T47D (cell line): ENCODE measurements at regions not wholly inside any gene's neighbourhood (a gene's known extent, or its start where the extent isn't known, plus 50 kb on each side); places are given as distances from the start of the nearest gene placed in this dataset.
"Not testable (repeated sequence)": the region's sequence is repeated elsewhere in the genome, so short reads cannot be mapped to it uniquely, and the experiment has no call there.

Source experiments
- DNase-seq, 2 experiments: peaks; one replicate each; pipeline versions ENCODE4 v3.0.0 to v3.0.0-alpha.2; 2011 to 2012; ENCODE audit warnings: low read depth in 1 of 2, low spot score in 1 of 2
- JUND ChIP-seq: IDR thresholded peaks from 2 replicates; pipeline ENCODE4 v1.6.1; 2012; ENCODE audit warnings: low read depth
- in situ Hi-C: cut with HindIII; loops from 2 replicates; pipeline ENCODE4 v1.10.0; 2016; ENCODE audit warnings: low sequenced_read_pairs, low pct_unique_long_range_greater_than_20kb

- in situ Hi-C loops, result no loop called here
These were observed 62.7 kb upstream of the SULF2 start for GRCh38 chr20:47847884-47848485.

DNA sequence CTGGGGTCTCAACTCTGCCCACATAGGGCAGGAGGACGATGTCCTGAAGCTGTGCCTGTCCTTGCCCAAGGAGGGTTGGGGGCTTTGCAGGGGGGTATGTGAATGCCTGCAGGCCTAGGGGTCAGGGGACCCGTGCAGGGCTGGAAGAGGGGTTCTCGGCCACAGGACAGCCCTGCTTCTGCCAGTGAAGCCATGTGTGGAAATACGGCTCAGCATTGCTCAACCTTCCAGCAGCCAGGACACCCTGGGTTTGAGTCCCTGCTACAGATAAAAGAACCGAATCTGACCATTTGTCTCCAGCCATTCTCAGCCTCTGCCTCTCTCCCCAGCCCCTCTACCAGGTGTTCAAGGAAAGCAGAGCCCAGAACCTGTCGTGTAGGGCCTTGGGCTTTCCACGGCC is 61.9 kb upstream of the SULF2 start:
- in situ Hi-C loops, DNase-seq: not testable (repeated sequence)

More at GRCh38 chr20:47847884-47848485, 62.7 kb upstream of the SULF2 start:
- DNase-seq, result no peak
- TF ChIP-seq JUND, result no peak

- DNase-seq, in situ Hi-C loops: not testable (repeated sequence)
These were observed 61.4 kb upstream of the SULF2 start for GRCh38 chr20:47846651-47847050.

- in situ Hi-C loops, DNase-seq: not testable (repeated sequence)
These were observed 60.2 kb upstream of the SULF2 start for GRCh38 chr20:47845382-47845977.

DNA sequence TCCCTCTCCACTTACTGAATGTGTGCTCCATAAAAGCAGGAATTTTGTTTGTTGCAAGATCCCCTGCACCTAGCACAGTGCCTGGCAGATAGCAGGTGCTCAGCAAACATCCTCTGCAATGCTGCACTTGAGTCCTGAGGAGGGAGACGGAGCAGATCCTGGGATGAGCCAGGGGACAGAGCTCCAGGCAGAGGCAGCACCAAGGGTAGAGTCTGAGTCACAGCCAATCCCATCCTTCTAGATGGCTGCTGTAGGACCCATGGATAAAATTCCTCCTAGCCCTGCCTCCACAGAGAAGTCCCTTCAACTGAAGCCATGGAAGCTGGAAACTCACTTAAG is 59.3 kb upstream of the SULF2 start:
- DNase-seq, in situ Hi-C loops: not testable (repeated sequence)

- TF ChIP-seq JUND, result no peak
- in situ Hi-C loops, result no loop called here
- DNase-seq, result peak in 1 of 2 experiments; percentile 15
These were observed 58.7 kb upstream of the SULF2 start for GRCh38 chr20:47843886-47844567.

DNA sequence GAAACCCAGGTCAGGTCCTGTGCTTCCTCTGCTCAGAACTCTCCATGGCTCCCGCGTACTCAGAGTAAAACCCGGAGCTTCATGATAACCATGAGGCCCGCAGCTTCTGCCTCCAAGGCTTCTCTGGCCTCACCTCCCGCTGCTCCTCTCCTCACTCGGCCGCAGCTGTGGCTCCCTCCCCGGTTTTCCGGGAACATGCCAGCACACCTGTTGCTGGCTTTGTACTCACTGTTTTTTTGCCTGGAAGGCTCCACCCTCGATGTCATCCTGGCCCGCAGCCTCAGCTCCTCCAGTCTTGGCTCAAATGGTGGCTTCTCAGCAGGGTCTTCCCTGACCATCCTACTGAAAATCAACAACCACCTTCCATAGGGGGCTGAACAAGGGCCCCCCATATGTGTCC is 57.7 kb upstream of the SULF2 start:
- in situ Hi-C loops, DNase-seq: not testable (repeated sequence)

GRCh38 chr20:47842004-47842403 is 56.7 kb upstream of the SULF2 start:
- in situ Hi-C loops, DNase-seq: not testable (repeated sequence)

GRCh38 chr20:47836256-47836817 is 51.1 kb upstream of the SULF2 start:
- in situ Hi-C loops, DNase-seq: not testable (repeated sequence)
